ENCODE measurements at regions not wholly inside any gene's neighbourhood (a gene's known extent, or its start where the extent isn't known, plus 50 kb on each side); places are given as distances from the start of the nearest gene placed in this dataset.

- TF ChIP-seq CTCF (IDR thresholded peaks at IDR 0.05) (no peak), EP300 (IDR thresholded peaks at IDR 0.05) (no peak), POLR2AphosphoS5 (IDR thresholded peaks at IDR 0.05) (no peak), POLR2A (IDR thresholded peaks at IDR 0.05) (no peak)
These were observed 69.6 kb upstream of the RAB6C start for GRCh38 chr2:129909651-129910418.

Measured in gastroesophageal sphincter (tissue), 3 donors.